HepG2 (cell line): ENCODE measurements at regions not wholly inside any gene's neighbourhood (a gene's known extent, or its start where the extent isn't known, plus 50 kb on each side); places are given as distances from the start of the nearest gene placed in this dataset.
A peak's percentile ranks its signal among the peaks of the same experiment; 100 is the strongest.

Experiments
- PHF21A ChIP-seq: sonication (generic); formaldehyde crosslinking; IDR thresholded peaks from 2 replicates; pipeline ENCODE4 v1.5.0; 2020; ENCODE audit warnings: mild to moderate bottlenecking, missing genetic modification reagents
- SNAPC2 ChIP-seq: sonication (generic); formaldehyde crosslinking; IDR thresholded peaks from 2 replicates; pipeline ENCODE4 v1.8.1; 2022; ENCODE audit warnings: mild to moderate bottlenecking, missing genetic modification reagents
- ZNF10 ChIP-seq: sonication (generic); formaldehyde crosslinking; IDR thresholded peaks from 2 replicates; pipeline ENCODE4 v1.4.0; 2020; ENCODE audit warnings: mild to moderate bottlenecking, low read depth, missing genetic modification reagents, borderline replicate concordance
- TF ChIP-seq, protein P1 (sequence below): sonication (generic); formaldehyde crosslinking; IDR thresholded peaks from 2 replicates; pipeline ENCODE4 v1.9.0; 2021; ENCODE audit warnings: missing genetic modification reagents, mild to moderate bottlenecking, borderline replicate concordance
- TF ChIP-seq, protein P2 (sequence below): sonication (generic); formaldehyde crosslinking; IDR thresholded peaks from 2 replicates; pipeline ENCODE4 v1.9.0; 2021; ENCODE audit warnings: missing genetic modification reagents, borderline replicate concordance
- TF ChIP-seq, protein P3 (sequence below): sonication (generic); formaldehyde crosslinking; IDR thresholded peaks from 2 replicates; pipeline ENCODE4 v1.5.1; 2020; ENCODE audit warnings: missing genetic modification reagents, mild to moderate bottlenecking, borderline replicate concordance
- TF ChIP-seq, protein P4 (sequence below): sonication (generic); formaldehyde crosslinking; IDR thresholded peaks from 2 replicates; pipeline ENCODE4 v1.4.0; 2020; ENCODE audit warnings: missing genetic modification reagents
- TF ChIP-seq, protein P5 (sequence below): sonication (generic); formaldehyde crosslinking; IDR thresholded peaks from 2 replicates; pipeline ENCODE4 v1.5.0; 2020; ENCODE audit warnings: mild to moderate bottlenecking, missing genetic modification reagents
- TF ChIP-seq, protein P6 (sequence below): sonication (generic); formaldehyde crosslinking; IDR thresholded peaks from 2 replicates; pipeline ENCODE4 v1.4.0; 2020; ENCODE audit warnings: missing genetic modification reagents, borderline replicate concordance

DNA sequence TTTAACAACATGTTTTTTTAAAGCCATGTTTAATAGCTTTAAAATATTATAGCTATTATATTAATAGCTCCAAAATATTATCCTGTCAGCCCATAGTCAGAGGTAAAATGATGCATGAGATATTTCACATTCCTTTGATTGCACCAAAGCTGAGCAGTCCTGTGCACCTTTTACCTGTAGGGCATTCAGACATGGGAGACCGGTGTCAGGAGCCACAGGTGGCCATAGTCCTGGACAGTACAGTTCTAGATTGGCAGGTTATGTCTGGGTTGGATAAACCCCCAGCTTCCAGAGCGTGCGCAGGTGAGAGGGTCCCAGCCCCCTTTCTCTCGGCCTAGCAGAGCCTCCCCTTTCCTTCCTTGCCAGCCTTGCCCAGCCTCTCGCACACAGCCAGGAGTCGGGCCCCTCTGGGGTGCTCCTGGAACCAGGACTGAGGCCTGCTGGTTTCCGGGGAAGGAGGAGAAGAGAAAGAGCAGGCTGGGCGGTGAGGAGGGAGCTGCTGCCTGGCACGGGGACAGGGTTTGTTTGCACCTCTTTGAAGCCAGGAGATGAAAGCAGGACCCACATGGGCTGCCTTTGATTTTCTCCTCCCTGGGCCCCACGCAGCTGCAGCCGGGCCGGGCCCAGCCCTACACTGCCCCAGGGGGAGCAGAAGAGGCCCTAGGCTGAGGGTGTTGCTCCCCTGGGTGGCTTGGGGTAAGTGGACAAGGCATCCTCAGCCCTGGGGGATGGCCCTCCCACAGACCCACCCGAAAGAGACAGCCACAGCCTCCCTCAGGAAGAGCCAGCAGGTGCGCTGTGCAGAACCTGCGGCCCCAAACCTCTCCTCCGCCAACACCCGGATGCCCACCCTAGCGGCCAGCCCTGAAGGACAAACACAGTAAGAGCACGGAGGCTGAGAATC lies 75.2 kb upstream of the TARDBP start (continued):
- TF ChIP-seq, protein P1, sequence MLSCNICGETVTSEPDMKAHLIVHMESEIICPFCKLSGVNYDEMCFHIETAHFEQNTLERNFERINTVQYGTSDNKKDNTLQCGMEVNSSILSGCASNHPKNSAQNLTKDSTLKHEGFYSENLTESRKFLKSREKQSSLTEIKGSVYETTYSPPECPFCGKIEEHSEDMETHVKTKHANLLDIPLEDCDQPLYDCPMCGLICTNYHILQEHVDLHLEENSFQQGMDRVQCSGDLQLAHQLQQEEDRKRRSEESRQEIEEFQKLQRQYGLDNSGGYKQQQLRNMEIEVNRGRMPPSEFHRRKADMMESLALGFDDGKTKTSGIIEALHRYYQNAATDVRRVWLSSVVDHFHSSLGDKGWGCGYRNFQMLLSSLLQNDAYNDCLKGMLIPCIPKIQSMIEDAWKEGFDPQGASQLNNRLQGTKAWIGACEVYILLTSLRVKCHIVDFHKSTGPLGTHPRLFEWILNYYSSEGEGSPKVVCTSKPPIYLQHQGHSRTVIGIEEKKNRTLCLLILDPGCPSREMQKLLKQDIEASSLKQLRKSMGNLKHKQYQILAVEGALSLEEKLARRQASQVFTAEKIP = no peak
- TF ChIP-seq PHF21A (CRISPR knock-in tag) (peak; percentile 96), SNAPC2 (no peak), ZNF10 (CRISPR knock-in tag) (no peak)
- TF ChIP-seq, protein P2, sequence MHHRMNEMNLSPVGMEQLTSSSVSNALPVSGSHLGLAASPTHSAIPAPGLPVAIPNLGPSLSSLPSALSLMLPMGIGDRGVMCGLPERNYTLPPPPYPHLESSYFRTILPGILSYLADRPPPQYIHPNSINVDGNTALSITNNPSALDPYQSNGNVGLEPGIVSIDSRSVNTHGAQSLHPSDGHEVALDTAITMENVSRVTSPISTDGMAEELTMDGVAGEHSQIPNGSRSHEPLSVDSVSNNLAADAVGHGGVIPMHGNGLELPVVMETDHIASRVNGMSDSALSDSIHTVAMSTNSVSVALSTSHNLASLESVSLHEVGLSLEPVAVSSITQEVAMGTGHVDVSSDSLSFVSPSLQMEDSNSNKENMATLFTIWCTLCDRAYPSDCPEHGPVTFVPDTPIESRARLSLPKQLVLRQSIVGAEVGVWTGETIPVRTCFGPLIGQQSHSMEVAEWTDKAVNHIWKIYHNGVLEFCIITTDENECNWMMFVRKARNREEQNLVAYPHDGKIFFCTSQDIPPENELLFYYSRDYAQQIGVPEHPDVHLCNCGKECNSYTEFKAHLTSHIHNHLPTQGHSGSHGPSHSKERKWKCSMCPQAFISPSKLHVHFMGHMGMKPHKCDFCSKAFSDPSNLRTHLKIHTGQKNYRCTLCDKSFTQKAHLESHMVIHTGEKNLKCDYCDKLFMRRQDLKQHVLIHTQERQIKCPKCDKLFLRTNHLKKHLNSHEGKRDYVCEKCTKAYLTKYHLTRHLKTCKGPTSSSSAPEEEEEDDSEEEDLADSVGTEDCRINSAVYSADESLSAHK = no peak
- TF ChIP-seq, protein P3, sequence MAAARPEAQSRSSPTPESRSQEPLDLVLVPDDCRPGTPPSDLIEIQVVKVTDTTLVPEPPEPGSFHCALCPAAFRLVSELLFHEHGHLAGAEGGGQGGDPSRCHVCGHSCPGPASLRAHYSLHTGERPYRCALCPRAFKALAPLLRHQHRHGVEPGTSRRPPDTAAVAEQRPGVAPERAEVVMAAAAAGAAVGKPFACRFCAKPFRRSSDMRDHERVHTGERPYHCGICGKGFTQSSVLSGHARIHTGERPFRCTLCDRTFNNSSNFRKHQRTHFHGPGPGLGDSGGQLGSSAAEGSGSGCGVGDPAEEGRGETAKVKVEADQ (CRISPR knock-in tag) = no peak
- TF ChIP-seq, protein P4, sequence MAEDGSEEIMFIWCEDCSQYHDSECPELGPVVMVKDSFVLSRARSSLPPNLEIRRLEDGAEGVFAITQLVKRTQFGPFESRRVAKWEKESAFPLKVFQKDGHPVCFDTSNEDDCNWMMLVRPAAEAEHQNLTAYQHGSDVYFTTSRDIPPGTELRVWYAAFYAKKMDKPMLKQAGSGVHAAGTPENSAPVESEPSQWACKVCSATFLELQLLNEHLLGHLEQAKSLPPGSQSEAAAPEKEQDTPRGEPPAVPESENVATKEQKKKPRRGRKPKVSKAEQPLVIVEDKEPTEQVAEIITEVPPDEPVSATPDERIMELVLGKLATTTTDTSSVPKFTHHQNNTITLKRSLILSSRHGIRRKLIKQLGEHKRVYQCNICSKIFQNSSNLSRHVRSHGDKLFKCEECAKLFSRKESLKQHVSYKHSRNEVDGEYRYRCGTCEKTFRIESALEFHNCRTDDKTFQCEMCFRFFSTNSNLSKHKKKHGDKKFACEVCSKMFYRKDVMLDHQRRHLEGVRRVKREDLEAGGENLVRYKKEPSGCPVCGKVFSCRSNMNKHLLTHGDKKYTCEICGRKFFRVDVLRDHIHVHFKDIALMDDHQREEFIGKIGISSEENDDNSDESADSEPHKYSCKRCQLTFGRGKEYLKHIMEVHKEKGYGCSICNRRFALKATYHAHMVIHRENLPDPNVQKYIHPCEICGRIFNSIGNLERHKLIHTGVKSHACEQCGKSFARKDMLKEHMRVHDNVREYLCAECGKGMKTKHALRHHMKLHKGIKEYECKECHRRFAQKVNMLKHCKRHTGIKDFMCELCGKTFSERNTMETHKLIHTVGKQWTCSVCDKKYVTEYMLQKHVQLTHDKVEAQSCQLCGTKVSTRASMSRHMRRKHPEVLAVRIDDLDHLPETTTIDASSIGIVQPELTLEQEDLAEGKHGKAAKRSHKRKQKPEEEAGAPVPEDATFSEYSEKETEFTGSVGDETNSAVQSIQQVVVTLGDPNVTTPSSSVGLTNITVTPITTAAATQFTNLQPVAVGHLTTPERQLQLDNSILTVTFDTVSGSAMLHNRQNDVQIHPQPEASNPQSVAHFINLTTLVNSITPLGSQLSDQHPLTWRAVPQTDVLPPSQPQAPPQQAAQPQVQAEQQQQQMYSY = no peak; the same call in 1 of the 2 replicates
- TF ChIP-seq, protein P5, sequence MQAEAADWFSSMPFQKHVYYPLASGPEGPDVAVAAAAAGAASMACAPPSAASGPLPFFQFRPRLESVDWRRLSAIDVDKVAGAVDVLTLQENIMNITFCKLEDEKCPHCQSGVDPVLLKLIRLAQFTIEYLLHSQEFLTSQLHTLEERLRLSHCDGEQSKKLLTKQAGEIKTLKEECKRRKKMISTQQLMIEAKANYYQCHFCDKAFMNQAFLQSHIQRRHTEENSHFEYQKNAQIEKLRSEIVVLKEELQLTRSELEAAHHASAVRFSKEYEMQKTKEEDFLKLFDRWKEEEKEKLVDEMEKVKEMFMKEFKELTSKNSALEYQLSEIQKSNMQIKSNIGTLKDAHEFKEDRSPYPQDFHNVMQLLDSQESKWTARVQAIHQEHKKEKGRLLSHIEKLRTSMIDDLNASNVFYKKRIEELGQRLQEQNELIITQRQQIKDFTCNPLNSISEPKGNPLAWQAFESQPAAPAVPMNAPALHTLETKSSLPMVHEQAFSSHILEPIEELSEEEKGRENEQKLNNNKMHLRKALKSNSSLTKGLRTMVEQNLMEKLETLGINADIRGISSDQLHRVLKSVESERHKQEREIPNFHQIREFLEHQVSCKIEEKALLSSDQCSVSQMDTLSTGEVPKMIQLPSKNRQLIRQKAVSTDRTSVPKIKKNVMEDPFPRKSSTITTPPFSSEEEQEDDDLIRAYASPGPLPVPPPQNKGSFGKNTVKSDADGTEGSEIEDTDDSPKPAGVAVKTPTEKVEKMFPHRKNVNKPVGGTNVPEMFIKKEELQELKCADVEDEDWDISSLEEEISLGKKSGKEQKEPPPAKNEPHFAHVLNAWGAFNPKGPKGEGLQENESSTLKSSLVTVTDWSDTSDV (CRISPR knock-in tag) = no peak
- TF ChIP-seq, protein P6, sequence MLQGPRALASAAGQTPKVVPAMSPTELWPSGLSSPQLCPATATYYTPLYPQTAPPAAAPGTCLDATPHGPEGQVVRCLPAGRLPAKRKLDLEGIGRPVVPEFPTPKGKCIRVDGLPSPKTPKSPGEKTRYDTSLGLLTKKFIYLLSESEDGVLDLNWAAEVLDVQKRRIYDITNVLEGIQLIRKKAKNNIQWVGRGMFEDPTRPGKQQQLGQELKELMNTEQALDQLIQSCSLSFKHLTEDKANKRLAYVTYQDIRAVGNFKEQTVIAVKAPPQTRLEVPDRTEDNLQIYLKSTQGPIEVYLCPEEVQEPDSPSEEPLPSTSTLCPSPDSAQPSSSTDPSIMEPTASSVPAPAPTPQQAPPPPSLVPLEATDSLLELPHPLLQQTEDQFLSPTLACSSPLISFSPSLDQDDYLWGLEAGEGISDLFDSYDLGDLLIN (CRISPR knock-in tag) = no peak
